IMR-90 (cell line): ENCODE measurements at regions not wholly inside any gene's neighbourhood (a gene's known extent, or its start where the extent isn't known, plus 50 kb on each side); places are given as distances from the start of the nearest gene placed in this dataset.

ENCODE experiments used
- ATAC-seq: fragments of 200-7000 bp; cut with Tn5 transposase; 2 replicates; pipeline ENCODE4 v1.9.1; 2020; ENCODE audit warnings: low read depth, mild to moderate bottlenecking, moderate library complexity
- BruUV-seq: library from RNA; stranded (reverse); fragments of 400-500 nt; replicated peaks from 2 replicates; lab custom pipeline; 2021; lab: Mats Ljungman, UMichigan
- CTCF ChIA-PET: fragments of 300-600 bp; formaldehyde crosslinking; extraction: SDS; loops from one replicate; lab custom pipeline; 2021; ENCODE audit warnings: antibody characterized with exemption; lab: Yijun Ruan, JAX
- POLR2A ChIA-PET: fragments of 300-600 bp; sonication (Branson Sonifier 250); formaldehyde crosslinking; loops from one replicate; lab custom pipeline; 2022; ENCODE audit warnings: antibody characterized with exemption; ENCODE audit not compliant: unreplicated experiment; lab: Charles Lee
- DNase-seq: peaks from one replicate; pipeline ENCODE4 v3.0.0; 2013
- H2AFZ ChIP-seq: replicated peaks from 2 replicates; pipeline ENCODE3; 2013; ENCODE audit warnings: low read length, mild to moderate bottlenecking; ENCODE audit not compliant: poor library complexity
- H2AK5ac ChIP-seq: 2 replicates; pipeline ENCODE4 v1.6.1; 2013; ENCODE audit warnings: low read depth, low read length, inconsistent platforms
- H2AK9ac ChIP-seq: replicated peaks from 2 replicates; pipeline ENCODE3; 2013; ENCODE audit warnings: mild to moderate bottlenecking, low read depth, low read length, moderate library complexity; ENCODE audit not compliant: poor library complexity
- H2BK120ac ChIP-seq: 2 replicates; pipeline ENCODE4 v1.6.1; 2013; ENCODE audit warnings: low read depth, low read length, inconsistent platforms
- H2BK15ac ChIP-seq: 3 replicates; pipeline ENCODE4 v1.6.1; 2013; ENCODE audit warnings: low read depth, low read length, inconsistent platforms
- H2BK20ac ChIP-seq: 2 replicates; pipeline ENCODE4 v1.6.1; 2013; ENCODE audit warnings: low read depth, mild to moderate bottlenecking, inconsistent platforms, low read length, moderate library complexity
- H2BK5ac ChIP-seq: 2 replicates; pipeline ENCODE4 v1.6.1; 2013; ENCODE audit warnings: mild to moderate bottlenecking, low read depth, low read length, inconsistent platforms; ENCODE audit not compliant: poor library complexity, severe bottlenecking
- H3K14ac ChIP-seq: replicated peaks from 2 replicates; pipeline ENCODE4 v1.6.1; 2013; ENCODE audit warnings: low read depth, low read length, inconsistent platforms
- H3K18ac ChIP-seq: 2 replicates; pipeline ENCODE4 v1.6.1; 2013; ENCODE audit warnings: low read depth, low read length, control low read depth
- H3K23ac ChIP-seq: 2 replicates; pipeline ENCODE4 v1.6.1; 2013; ENCODE audit warnings: low read depth, low read length, inconsistent platforms
- H3K27ac ChIP-seq: 2 replicates; pipeline ENCODE4 v1.5.1; 2013; ENCODE audit warnings: mild to moderate bottlenecking, control low read depth, low read length; ENCODE audit not compliant: insufficient read depth
- H3K27me3 ChIP-seq: 2 replicates; pipeline ENCODE4 v1.6.1; 2013; ENCODE audit warnings: low read length; ENCODE audit not compliant: control insufficient read depth, insufficient read depth
- H3K36me3 ChIP-seq: 2 replicates; pipeline ENCODE4 v1.6.1; 2013; ENCODE audit warnings: low read length, mixed read lengths; ENCODE audit not compliant: control insufficient read depth, insufficient read depth
- H3K4ac ChIP-seq: 2 replicates; pipeline ENCODE4 v1.6.1; 2013; ENCODE audit warnings: low read depth, low read length, inconsistent platforms
- H3K4me1 ChIP-seq: 2 replicates; pipeline ENCODE4 v1.6.1; 2013; ENCODE audit warnings: low read length, mixed read lengths; ENCODE audit not compliant: control insufficient read depth, insufficient read depth
- H3K4me2 ChIP-seq: 2 replicates; pipeline ENCODE4 v1.6.1; 2013; ENCODE audit warnings: low read depth, mild to moderate bottlenecking, control low read depth, low read length, moderate library complexity
- H3K4me3 ChIP-seq: 2 replicates; pipeline ENCODE4 v1.5.1; 2013; ENCODE audit warnings: low read depth, mild to moderate bottlenecking, control low read depth, low read length, moderate library complexity; ENCODE audit not compliant: insufficient read depth
- H3K56ac ChIP-seq: 2 replicates; pipeline ENCODE4 v1.6.1; 2013; ENCODE audit warnings: low read length, inconsistent platforms; ENCODE audit not compliant: insufficient read depth; ENCODE audit errors: extremely low read depth
- H3K79me1 ChIP-seq, 2 experiments: 2 replicates each; pipeline ENCODE4 v1.6.1; 2013; ENCODE audit warnings: low read length in 2 of 2, inconsistent platforms in 1 of 2, low read depth in 1 of 2
- H3K9ac ChIP-seq: 2 replicates; pipeline ENCODE4 v1.6.1; 2013; ENCODE audit warnings: low read depth, low read length, control low read depth
- H3K9me1 ChIP-seq: 2 replicates; pipeline ENCODE4 v1.6.1; 2013; ENCODE audit warnings: low read length, inconsistent platforms; ENCODE audit not compliant: insufficient read depth
- H3K9me3 ChIP-seq: 2 replicates; pipeline ENCODE4 v1.6.1; 2013; ENCODE audit warnings: low read length; ENCODE audit not compliant: control insufficient read depth, insufficient read depth
- H4K20me1 ChIP-seq: 2 replicates; pipeline ENCODE4 v1.6.1; 2013; ENCODE audit warnings: low read length, inconsistent platforms; ENCODE audit not compliant: insufficient read depth
- H4K5ac ChIP-seq: 2 replicates; pipeline ENCODE4 v1.6.1; 2013; ENCODE audit warnings: mild to moderate bottlenecking, low read depth, low read length, control low read depth
- H4K8ac ChIP-seq, 2 experiments: 2 replicates each; pipeline ENCODE4 v1.6.1; 2013; ENCODE audit warnings: low read depth in 2 of 2, low read length in 2 of 2, control low read depth in 1 of 2, inconsistent platforms in 1 of 2
- H4K91ac ChIP-seq: 2 replicates; pipeline ENCODE4 v1.6.1; 2013; ENCODE audit warnings: low read depth, low read length, inconsistent platforms; ENCODE audit not compliant: insufficient read depth
- WGBS, 2 experiments: methylation state at CpG; one replicate each; pipeline versions ENCODE4 v1.1.5 to v1.1.7; 2013; ENCODE audit warnings: missing lambda C conversion rate in 2 of 2; ENCODE audit not compliant: insufficient read length in 1 of 2; ENCODE audit errors: extremely low coverage in 2 of 2; 5-methylcytosine and 5-hydroxymethylcytosine counted together
- dilution Hi-C: fragments of 300-500 bp; cut with HindIII; formaldehyde crosslinking; loops from one replicate; pipeline ENCODE4 v1.14.3; 2018; ENCODE audit warnings: low sequenced_read_pairs; ENCODE audit not compliant: unreplicated experiment
- in situ Hi-C: fragments of 300-500 bp; cut with MboI; formaldehyde crosslinking; loops from 3 replicates; pipeline ENCODE4 v1.14.3; 2019; ENCODE audit warnings: low sequenced_read_pairs, inconsistent platforms, mixed read lengths
- intact Hi-C: fragments of 100-400 bp; cut with micrococcal nuclease; formaldehyde crosslinking; loops from 2 replicates; pipeline ENCODE4 v1.10.0; 2022
- TF ChIP-seq, protein P1 (sequence below): fragments of 150-350 bp; IDR thresholded peaks from 2 replicates; pipeline ENCODE4 v1.6.1; 2016; ENCODE audit warnings: low read depth, mild to moderate bottlenecking, low read length, moderate library complexity, borderline replicate concordance

- Histone ChIP-seq H3K23ac (no peak overlapping the region), H2AK5ac (no peak overlapping the region), H3K4me3 (no peak overlapping the region), H3K9me1 (peaks cover 5% of the 10 kb centered on the region; the same call in 1 of the 2 replicates), H4K20me1 (peaks cover 4% of the 10 kb centered on the region; the same call in 1 of the 2 replicates), H3K4ac (no peak overlapping the region), H3K9me3 (no peaks in the 10 kb centered on the region), H2BK120ac (peak overlapping the region; percentile 2; the same call in 1 of the 2 replicates), H3K36me3 (no peaks in the 10 kb centered on the region), H4K5ac (no peak overlapping the region), H2BK20ac (peak overlapping the region; percentile 22), H3K27me3 (peaks cover 21% of the 10 kb centered on the region), H4K91ac (no peak overlapping the region), H3K18ac (no peak overlapping the region), H3K4me2 (no peak overlapping the region), H3K79me1 (no peaks in the 10 kb centered on the region), H3K9ac (no peak overlapping the region), H2AK9ac (no peak overlapping the region), H3K27ac (no peak overlapping the region), H3K14ac (no peak overlapping the region), H2BK15ac (0 out of 3 replicates have a peak overlapping the region, but pooled peaks have one; percentile 11), H4K8ac (no peak overlapping the region), H2BK5ac (no peak overlapping the region), H2AFZ (no peak overlapping the region), H3K4me1 (peaks cover 11% of the 10 kb centered on the region), H3K56ac (no peak overlapping the region)
- ATAC-seq (no peak), DNase-seq (no peak)
- BruUV-seq: no TSS peak
- WGBS, 2 experiments: 100% methylated on average over 1 of the region's 5 CpGs; no CpG with 5 or more reads in 1 of the 2 experiments
- TF ChIP-seq, protein P1, sequence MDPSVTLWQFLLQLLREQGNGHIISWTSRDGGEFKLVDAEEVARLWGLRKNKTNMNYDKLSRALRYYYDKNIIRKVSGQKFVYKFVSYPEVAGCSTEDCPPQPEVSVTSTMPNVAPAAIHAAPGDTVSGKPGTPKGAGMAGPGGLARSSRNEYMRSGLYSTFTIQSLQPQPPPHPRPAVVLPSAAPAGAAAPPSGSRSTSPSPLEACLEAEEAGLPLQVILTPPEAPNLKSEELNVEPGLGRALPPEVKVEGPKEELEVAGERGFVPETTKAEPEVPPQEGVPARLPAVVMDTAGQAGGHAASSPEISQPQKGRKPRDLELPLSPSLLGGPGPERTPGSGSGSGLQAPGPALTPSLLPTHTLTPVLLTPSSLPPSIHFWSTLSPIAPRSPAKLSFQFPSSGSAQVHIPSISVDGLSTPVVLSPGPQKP: no peak
- in situ Hi-C loops: no loop called here
- intact Hi-C loops: loop anchor here (5.0 kb wide), 1 partner anchor 108 kb away; the partner anchor contains the start of gene DACT1
- dilution Hi-C loops: no loop called here
- ChIA-PET POLR2A (no interaction called here), CTCF (no interaction called here)
Observed at GRCh38 chr14:58744801-58745394, 107.1 kb downstream of the DACT1 start.
